Activated CD4-positive, CD25-positive, alpha-beta regulatory T cell treated with anti-CD3 and anti-CD28 coated beads, Interleukin-2, amount 50 U/mL, for 16 hours (primary cell): ENCODE measurements at regions not wholly inside any gene's neighbourhood (a gene's known extent, or its start where the extent isn't known, plus 50 kb on each side); places are given as distances from the start of the nearest gene placed in this dataset.
A peak's percentile ranks its signal among the peaks of the same experiment; 100 is the strongest.

Experiments
- DNase-seq: peaks from one replicate; pipeline ENCODE4 v3.0.0-alpha.2; 2020; ENCODE audit warnings: low read depth, low spot score

DNA sequence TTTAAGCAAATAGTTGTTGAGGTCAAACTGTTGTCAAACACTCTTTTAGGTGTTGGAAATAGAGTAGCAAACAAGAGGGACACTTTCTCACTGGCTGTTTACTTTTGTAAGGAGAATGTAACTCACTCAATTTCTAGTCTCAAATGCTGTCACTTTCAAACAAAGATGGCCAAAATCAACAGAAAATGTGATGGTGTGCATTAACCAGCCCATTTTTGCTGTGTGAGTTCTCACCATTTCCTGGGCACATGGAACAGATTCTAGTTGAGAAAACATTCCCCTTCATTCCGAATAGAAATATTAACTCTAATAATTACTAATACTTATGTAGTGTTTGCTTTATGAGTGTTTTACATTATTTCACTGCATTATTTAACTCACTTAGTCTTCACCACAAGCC lies 128.2 kb upstream of the XYLT1 start:
- no peak for DNase-seq

DNA sequence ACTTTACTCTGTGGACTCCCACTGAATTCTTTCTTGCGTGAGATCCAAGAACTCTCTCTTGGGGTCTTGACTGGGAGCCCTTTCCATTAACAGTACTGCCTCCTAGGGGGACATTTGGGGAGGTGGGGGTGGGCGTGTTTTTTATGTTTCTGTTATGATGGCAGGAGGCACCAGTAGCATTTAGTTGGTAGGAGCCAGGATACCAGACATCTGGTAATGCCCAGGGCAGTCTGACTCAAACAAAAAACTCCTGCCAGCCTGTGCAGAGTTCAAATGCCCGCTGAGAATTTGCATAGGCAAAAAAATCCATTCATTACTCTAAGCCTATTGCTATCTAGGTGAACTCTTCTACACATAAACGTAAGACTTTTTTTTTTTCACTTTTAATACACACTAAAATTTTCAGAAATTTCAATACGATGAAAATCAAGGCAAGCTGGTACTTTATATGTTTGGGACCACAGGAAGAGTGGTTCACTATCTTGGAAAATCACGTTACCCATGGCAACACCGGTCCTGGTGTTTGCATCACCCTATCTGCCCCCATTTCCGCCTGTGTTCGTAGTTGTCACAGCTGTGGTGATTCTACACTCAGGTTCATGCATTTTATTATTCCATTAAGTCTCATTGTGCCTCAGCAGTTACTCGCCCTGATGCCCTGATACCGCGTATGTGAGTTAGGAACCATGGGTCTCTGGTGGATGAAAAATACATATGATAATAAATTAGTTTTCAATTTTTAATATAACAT lies 121.1 kb upstream of the XYLT1 start:
- no peak for DNase-seq

- no peak for DNase-seq
Observed at GRCh38 chr16:17590711-17591654, 120.2 kb upstream of the XYLT1 start.

DNA sequence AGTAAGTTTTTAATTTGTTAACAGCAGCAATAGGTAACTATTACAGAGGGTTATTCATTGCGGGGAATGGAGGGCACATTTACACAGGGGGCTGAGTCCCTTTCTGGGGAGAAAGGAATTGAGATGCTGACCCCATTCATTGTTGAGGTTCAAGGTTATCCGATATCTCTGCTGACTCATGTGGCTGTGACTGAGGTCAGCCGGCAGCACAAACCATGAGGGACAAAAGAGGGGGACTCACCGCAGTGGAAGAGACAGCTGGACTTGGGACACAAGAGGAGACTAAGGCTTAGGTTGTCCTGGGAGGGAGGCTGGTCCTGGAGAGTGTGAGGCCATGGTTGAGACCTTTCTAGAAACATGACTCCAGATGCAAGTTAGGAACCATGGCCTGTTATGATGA lies 119.1 kb upstream of the XYLT1 start:
- no peak for DNase-seq

GRCh38 chr16:17585449-17586074 lies 114.8 kb upstream of the XYLT1 start:
- DNase-seq = no peak

DNA sequence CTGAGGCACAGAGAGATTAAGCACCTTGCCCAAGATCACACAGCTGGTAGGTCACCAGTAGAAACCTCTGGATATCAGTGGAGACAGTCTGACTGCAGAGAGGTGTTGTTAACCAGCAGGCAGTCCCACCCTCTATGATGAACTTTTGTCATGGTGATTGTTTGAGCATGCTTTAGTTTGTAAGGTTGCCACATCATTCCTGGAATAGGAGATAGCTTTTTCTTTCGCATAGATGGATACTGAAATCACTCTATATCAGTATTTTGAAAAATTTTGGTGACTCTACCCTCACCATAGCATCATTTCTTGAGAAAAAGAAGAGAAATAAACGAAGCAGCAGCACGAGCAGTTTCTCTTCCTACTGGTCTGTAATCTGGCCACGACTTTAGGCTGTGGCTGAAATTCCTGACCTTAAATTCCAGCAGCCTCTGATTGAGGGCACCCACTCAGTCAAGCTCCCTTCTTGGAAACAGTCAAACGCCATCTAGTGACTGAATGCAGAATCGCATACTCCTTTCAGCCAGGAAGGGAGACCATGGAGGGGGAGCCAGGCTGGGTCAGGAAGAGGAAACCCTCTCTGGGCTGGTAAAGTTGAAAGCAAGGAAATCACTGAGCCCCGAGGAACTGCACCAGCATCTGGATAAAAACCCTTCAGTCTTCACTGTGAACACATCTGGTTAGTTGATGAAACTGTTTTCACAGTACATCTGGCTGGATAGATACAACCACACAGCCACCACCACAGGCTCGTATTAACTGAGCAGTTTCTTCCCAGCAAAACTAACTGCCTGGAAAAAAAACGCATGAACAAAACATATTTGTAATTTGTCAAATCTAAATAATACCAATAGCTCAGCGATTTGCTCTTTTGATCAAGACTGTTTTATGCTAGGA lies 108.5 kb upstream of the XYLT1 start:
- peak; percentile 31 for DNase-seq

- DNase-seq = no peak
Observed at GRCh38 chr16:17574256-17574655, 103.5 kb upstream of the XYLT1 start.

- DNase-seq = no peak
Observed at GRCh38 chr16:17572145-17572544, 101.4 kb upstream of the XYLT1 start.

GRCh38 chr16:17571499-17572093 lies 100.8 kb upstream of the XYLT1 start:
- DNase-seq = no peak

- DNase-seq = no peak
Observed at GRCh38 chr16:17568239-17568638, 97.5 kb upstream of the XYLT1 start.

DNA sequence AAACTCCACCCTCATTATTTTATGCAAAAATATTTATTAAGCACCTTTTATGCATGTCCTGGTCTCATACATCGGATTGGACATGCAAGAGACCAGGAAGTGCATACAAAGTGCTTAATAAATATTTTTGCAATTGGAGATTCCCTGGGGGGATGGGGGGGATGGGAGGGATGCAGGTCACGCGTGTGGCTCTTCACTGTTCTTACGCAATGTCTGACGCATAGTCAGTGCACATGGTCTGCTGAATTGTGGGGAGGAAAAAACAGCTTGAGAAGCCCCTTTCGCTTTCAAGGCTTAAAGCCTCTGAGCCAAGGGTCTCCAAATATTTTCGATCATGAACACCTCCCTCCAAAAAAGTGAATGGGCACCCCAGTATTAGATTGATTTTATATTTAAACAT lies 96.7 kb upstream of the XYLT1 start:
- DNase-seq = no peak

GRCh38 chr16:17566656-17567450 lies 96.1 kb upstream of the XYLT1 start:
- DNase-seq = no peak

GRCh38 chr16:17566075-17566474 lies 95.3 kb upstream of the XYLT1 start:
- no peak for DNase-seq

DNA sequence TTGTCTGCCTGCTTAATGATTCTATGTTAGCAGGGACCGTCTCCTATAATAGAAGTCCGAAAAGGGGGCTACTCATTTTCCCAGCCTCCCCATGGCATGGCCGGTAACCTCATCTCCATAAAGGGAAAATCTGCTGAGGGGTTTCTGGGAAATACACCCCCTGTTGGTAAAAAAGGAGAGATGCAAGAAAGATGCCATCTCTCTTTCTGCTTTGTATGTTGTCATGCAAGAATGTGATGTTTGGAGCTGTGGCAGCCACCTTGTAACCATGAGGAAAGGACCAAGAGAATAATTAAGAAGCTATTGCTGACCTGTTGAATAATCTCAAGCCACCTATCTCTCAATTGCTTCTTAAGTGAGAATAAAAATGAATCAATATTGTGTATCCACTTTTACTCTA lies 94.8 kb upstream of the XYLT1 start:
- no peak for DNase-seq

DNA sequence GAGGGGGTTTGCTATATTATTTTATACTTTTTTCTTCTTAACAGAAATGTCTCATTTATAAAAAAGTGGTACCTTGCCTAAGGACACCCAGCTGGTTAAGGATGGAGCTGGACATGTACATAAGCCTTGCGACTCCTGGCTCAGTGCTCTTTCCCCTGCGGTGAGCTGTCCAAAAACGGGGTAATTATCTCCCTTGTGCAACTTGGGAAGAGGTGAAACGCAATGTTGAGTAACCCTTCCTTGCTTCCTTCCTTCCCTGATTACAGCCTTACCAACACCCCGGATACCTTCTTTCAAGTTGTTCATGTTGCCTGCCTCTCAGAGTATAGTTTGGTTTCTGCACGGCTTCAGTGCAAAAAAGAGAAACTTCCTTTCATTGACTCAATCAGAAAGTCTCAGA lies 94.1 kb upstream of the XYLT1 start:
- DNase-seq = no peak

- DNase-seq = no peak
Observed at GRCh38 chr16:17563323-17564091, 92.7 kb upstream of the XYLT1 start.

- no peak for DNase-seq
Observed at GRCh38 chr16:17561056-17561455, 90.3 kb upstream of the XYLT1 start.

DNA sequence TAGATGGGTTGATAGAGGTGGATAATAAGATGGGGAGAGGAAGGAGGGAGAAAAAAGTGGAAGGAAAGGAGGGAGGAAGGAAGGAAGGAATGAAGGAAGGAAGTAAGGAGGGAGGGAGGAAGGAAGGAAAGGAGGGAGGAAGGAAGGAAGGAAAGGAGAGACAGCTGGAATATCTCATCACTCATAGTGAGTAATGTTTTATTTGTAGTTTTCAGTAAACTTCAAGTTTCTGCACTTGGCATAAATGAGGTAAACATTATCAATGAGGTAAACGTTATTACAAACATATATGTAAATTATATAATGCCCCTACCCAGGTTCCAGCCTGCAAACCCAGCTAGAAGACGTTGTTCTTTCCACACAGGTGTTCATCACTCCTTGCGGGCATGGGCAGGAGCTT lies 89.8 kb upstream of the XYLT1 start:
- DNase-seq = no peak

GRCh38 chr16:17559394-17559793 lies 88.6 kb upstream of the XYLT1 start:
- no peak for DNase-seq
